Lower leg skin (tissue), 4 donors: ENCODE measurements at regions not wholly inside any gene's neighbourhood (a gene's known extent, or its start where the extent isn't known, plus 50 kb on each side); places are given as distances from the start of the nearest gene placed in this dataset.
"Not testable (repeated sequence)": the region's sequence is repeated elsewhere in the genome, so short reads cannot be mapped to it uniquely, and the experiment has no call there.

ENCODE experiments used
- DNase-seq, 2 donors: peaks; one replicate each; pipeline ENCODE4 v3.0.0-alpha.2; 2019; ENCODE audit warnings: low spot score in 2 of 2
- H3K4me3 ChIP-seq: fragments of 200-600 bp; sonication (generic); 2 replicates; pipeline ENCODE4 v1.5.1; 2017; ENCODE audit warnings: mild to moderate bottlenecking, low read depth; ENCODE audit not compliant: poor library complexity, severe bottlenecking
- POLR2A ChIP-seq, 2 donors: fragments of 450-650 bp; IDR thresholded peaks; one replicate each; pipeline ENCODE4 v1.6.1; 2016 to 2017; ENCODE audit warnings: antibody characterized with exemption in 2 of 2, mild to moderate bottlenecking in 1 of 2, moderate library complexity in 1 of 2
- WGBS, 2 donors: methylation state at CpG; one replicate each; pipeline ENCODE4 v1.1.5; 2018; 5-methylcytosine and 5-hydroxymethylcytosine counted together
- intact Hi-C: fragments of 100-400 bp; cut with DNase I; formaldehyde crosslinking; loops from one replicate; pipeline ENCODE4 v1.15.0; 2023; ENCODE audit warnings: low total_unique reads
- TF ChIP-seq, protein P1 (sequence below), 3 donors: fragments of 450-650 bp; IDR thresholded peaks; one replicate each; pipeline ENCODE4 v1.5.1; 2016; ENCODE audit warnings: antibody characterized with exemption in 3 of 3, mild to moderate bottlenecking in 3 of 3, moderate library complexity in 2 of 3

DNA sequence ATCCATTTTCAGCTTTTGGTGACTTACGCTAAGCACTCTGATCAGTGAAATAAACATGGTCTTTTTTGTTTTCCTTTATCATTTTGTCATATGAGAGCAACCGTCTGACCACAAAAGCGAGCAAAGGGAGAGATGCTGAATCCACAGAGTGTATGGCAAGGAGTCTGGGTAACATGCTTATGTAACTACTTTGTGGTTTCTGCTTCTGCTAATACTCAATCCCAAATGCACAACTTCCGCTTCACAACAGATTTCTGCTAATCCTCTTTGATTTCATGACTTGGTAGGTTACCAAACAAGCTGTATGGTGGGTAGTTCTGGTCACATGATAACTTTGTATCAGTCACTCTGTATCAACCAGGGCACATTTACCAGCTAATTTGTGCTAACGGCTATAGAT, 908.4 kb upstream of the CRIM1 start:
- TF ChIP-seq, protein P1, sequence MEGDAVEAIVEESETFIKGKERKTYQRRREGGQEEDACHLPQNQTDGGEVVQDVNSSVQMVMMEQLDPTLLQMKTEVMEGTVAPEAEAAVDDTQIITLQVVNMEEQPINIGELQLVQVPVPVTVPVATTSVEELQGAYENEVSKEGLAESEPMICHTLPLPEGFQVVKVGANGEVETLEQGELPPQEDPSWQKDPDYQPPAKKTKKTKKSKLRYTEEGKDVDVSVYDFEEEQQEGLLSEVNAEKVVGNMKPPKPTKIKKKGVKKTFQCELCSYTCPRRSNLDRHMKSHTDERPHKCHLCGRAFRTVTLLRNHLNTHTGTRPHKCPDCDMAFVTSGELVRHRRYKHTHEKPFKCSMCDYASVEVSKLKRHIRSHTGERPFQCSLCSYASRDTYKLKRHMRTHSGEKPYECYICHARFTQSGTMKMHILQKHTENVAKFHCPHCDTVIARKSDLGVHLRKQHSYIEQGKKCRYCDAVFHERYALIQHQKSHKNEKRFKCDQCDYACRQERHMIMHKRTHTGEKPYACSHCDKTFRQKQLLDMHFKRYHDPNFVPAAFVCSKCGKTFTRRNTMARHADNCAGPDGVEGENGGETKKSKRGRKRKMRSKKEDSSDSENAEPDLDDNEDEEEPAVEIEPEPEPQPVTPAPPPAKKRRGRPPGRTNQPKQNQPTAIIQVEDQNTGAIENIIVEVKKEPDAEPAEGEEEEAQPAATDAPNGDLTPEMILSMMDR (IDR thresholded peaks at IDR 0.05), result no peak
- TF ChIP-seq POLR2A (IDR thresholded peaks at IDR 0.05), result no peak
- H3K4me3 ChIP-seq, result no peak overlapping the region
- WGBS, 2 donors, result 68 to 79% methylated on average over 5 of the region's 5 CpGs
- intact Hi-C loops, result no loop called here
- DNase-seq, result no peak

DNA sequence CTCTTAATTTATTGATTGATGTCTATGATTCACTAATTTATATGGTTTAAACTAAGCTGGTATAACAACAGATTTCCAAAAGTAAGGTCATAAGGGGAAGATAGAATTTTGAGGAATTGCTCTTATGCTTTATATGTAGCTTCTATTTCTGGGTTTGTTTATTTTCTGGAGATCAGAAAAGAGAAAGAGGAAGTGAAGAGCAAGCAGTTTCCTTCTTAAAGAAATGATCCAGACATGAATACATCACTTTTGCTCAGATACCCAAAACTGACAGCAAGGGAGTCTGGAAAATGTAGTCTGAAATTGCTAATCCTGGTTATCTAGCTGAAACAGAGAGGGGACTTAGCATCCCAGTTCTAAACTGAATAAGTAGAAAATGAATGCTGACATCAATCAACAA, 912.5 kb upstream of the CRIM1 start:
- intact Hi-C loops, result no loop called here
- DNase-seq, result no peak
- H3K4me3 ChIP-seq, result no peak overlapping the region
- TF ChIP-seq POLR2A (IDR thresholded peaks at IDR 0.05), result no peak
- TF ChIP-seq, protein P1 (IDR thresholded peaks at IDR 0.05), result no peak

DNA sequence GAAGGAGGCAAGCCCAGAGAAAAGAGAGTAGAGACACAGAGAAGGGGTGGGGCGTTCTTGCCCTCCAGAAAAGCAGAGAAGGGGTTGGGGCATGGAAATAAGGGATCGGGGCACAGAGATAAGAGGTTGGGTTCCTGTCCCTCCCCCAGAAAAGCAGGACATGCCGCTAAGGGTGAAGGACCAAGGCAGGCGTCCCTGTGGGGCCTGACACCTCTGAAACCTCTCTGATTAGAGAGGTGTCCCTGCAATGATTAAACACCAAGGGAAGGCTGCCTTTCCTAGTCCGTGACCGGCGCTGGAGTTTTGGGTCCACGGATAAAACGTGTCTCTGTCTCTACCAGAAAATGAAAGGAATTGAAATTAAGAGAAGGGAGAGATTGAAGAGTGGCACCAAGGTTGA, 914.0 kb upstream of the CRIM1 start:
- 87 to 95% methylated on average over 8 to 9 of the region's 9 CpGs for WGBS, 2 donors
- DNase-seq, H3K4me3 ChIP-seq, intact Hi-C loops: not testable (repeated sequence)

DNA sequence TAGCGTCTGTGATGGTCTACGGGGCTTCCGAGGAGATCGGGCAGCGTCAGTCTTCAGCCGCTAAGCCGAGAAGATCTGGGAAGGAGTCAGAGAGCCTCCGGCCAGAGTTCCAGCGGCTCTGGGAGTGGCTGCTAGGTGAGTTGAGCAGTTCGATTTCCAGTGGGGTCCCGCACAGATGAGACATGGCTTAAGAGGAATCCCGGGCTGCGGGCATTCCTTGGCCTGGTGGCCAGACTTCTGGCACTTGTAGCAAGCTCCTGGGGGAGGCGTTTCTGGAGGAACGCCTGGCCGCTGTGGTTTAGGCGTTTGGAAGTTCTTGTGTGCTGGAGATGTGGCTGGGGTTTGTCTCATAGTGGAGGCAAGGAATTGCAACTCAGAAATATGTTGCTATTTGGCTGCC, 915.3 kb upstream of the CRIM1 start:
- intact Hi-C loops, result not testable (repeated sequence)

DNA sequence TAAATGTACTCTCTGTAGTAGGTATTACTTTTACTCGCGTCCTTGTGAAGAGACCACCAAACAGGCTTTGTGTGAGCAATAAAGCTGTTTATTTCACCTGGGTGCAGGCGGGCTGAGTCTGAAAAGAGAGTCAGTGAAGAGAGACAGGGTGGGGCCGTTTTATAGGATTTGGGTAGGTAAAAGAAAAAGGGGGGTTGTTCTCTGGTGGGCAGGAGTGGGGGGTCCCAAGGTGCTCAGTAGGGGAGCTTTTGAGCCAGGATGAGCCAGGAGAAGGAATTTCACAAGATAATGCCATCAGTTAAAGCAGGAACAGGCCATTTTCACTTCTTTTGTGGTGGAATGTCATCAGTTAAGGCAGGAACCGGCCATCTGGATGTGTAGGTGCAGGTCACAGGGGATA, 918.7 kb upstream of the CRIM1 start:
- H3K4me3 ChIP-seq, DNase-seq, intact Hi-C loops: not testable (repeated sequence)
- 82 to 84% methylated on average over 5 of the region's 5 CpGs for WGBS, 2 donors

More for the DNA sequence above, 915.3 kb upstream of the CRIM1 start:
- 92% methylated on average over 17 of the region's 17 CpGs for WGBS, 2 donors
- DNase-seq, H3K4me3 ChIP-seq: not testable (repeated sequence)

DNA sequence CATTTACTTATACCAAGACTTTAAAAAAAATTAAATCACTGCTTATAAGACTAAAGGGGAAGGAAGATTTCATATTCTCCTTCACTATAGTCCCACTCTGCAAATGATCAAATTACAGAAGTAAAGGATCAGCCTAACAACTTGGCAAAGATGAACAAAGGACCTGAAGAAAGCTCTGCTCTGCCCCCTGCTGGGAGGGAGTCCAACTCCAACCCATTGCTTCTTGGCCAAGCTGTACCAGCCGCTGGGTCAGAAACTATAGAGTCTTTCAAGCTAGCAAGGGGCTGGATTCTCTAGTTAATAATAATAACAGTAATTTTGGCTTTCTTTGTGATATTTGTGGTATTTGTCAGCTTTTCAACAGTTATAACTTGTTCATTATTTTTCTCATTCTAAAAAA, 927.0 kb upstream of the CRIM1 start:
- 61 to 71% methylated on average over 1 of the region's 1 CpG for WGBS, 2 donors
- H3K4me3 ChIP-seq, result no peak overlapping the region
- no peak for DNase-seq
- no peak for TF ChIP-seq POLR2A (IDR thresholded peaks at IDR 0.05)
- TF ChIP-seq, protein P1 (IDR thresholded peaks at IDR 0.05), result no peak
- intact Hi-C loops, result no loop called here

DNA sequence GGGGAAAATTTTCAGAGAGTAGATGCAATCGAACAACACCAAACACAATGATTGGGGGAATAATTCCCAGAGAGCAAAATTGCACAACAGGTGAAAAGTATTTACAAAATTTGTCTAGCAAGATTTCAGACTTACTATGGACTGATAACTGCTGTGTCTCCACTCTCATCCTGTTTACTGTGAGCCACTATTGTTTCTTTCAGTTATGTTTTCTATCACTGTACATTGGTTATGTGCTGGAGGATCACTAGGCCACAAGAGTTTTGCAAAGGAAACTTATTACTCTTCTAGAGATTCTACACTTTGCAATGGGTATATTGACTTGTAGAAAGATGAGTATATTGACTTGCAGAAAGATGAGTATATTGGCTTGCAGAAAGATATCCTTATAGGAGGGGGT, 934.1 kb upstream of the CRIM1 start:
- H3K4me3 ChIP-seq, result no peak overlapping the region
- 86 to 95% methylated on average over 1 of the region's 1 CpG for WGBS, 2 donors
- no peak for DNase-seq
- intact Hi-C loops, result no loop called here
- no peak for TF ChIP-seq POLR2A (IDR thresholded peaks at IDR 0.05)
- TF ChIP-seq, protein P1 (IDR thresholded peaks at IDR 0.05), result no peak
